ENCODE measurements at regions not wholly inside any gene's neighbourhood (a gene's known extent, or its start where the extent isn't known, plus 50 kb on each side); places are given as distances from the start of the nearest gene placed in this dataset.

GRCh38 chr16:54402873-54403272 lies 116.3 kb upstream of the IRX3 start:
- TF ChIP-seq CTCF (IDR thresholded peaks at IDR 0.05; ENCODE audit: low read depth, low read length, missing control alignments) = no peak
- no peak for DNase-seq
- Histone ChIP-seq H3K27me3 (replicated peaks) (no peaks in the 10 kb centered on the region), H3K4me3 (ENCODE audit: low read depth, low read length) (no peak overlapping the region), H3K36me3 (replicated peaks) (no peaks in the 10 kb centered on the region), H3K27ac (no peak overlapping the region)
- in situ Hi-C loops (cut with HindIII; ENCODE audit: low pct_ligation_motif_present, low sequenced_read_pairs) = no loop called here

- Histone ChIP-seq H3K27me3 (replicated peaks) (no peaks in the 10 kb centered on the region), H3K27ac (no peak overlapping the region), H3K36me3 (replicated peaks) (no peaks in the 10 kb centered on the region), H3K4me3 (ENCODE audit: low read depth, low read length) (no peak overlapping the region)
- TF ChIP-seq CTCF (IDR thresholded peaks at IDR 0.05; ENCODE audit: low read depth, low read length, missing control alignments) = no peak
- in situ Hi-C loops (cut with HindIII; ENCODE audit: low pct_ligation_motif_present, low sequenced_read_pairs) = no loop called here
- no peak for DNase-seq
Measured at GRCh38 chr16:54402270-54402669, 115.7 kb upstream of the IRX3 start.

- Histone ChIP-seq H3K4me3 (ENCODE audit: low read depth, low read length) (no peak overlapping the region), H3K36me3 (replicated peaks) (no peaks in the 10 kb centered on the region), H3K27ac (no peak overlapping the region), H3K27me3 (replicated peaks) (no peaks in the 10 kb centered on the region)
- in situ Hi-C loops (cut with HindIII; ENCODE audit: low pct_ligation_motif_present, low sequenced_read_pairs) = no loop called here
- DNase-seq = no peak
- TF ChIP-seq CTCF (IDR thresholded peaks at IDR 0.05; ENCODE audit: low read depth, low read length, missing control alignments) = no peak
Measured at GRCh38 chr16:54400261-54400660, 113.7 kb upstream of the IRX3 start.

GRCh38 chr16:54398986-54399385 lies 112.4 kb upstream of the IRX3 start:
- in situ Hi-C loops (cut with HindIII; ENCODE audit: low pct_ligation_motif_present, low sequenced_read_pairs) = no loop called here
- TF ChIP-seq CTCF (IDR thresholded peaks at IDR 0.05; ENCODE audit: low read depth, low read length, missing control alignments) = no peak
- Histone ChIP-seq H3K27ac (no peak overlapping the region), H3K27me3 (replicated peaks) (no peaks in the 10 kb centered on the region), H3K36me3 (replicated peaks) (no peaks in the 10 kb centered on the region), H3K4me3 (ENCODE audit: low read depth, low read length) (no peak overlapping the region)
- DNase-seq = no peak

GRCh38 chr16:54397838-54398237 lies 111.3 kb upstream of the IRX3 start:
- Histone ChIP-seq H3K4me3 (ENCODE audit: low read depth, low read length) (no peak overlapping the region), H3K36me3 (replicated peaks) (no peaks in the 10 kb centered on the region), H3K27me3 (replicated peaks) (no peaks in the 10 kb centered on the region), H3K27ac (no peak overlapping the region)
- DNase-seq = no peak
- no peak for TF ChIP-seq CTCF (IDR thresholded peaks at IDR 0.05; ENCODE audit: low read depth, low read length, missing control alignments)
- in situ Hi-C loops (cut with HindIII; ENCODE audit: low pct_ligation_motif_present, low sequenced_read_pairs) = no loop called here

GRCh38 chr16:54397190-54397835 lies 110.7 kb upstream of the IRX3 start:
- in situ Hi-C loops (cut with HindIII; ENCODE audit: low pct_ligation_motif_present, low sequenced_read_pairs) = no loop called here
- TF ChIP-seq CTCF (IDR thresholded peaks at IDR 0.05; ENCODE audit: low read depth, low read length, missing control alignments) = no peak
- no peak overlapping the region for H3K4me3 ChIP-seq (ENCODE audit: low read depth, low read length)
- H3K27ac ChIP-seq = no peak overlapping the region
- no peaks in the 10 kb centered on the region for H3K27me3 ChIP-seq (replicated peaks)
- H3K36me3 ChIP-seq (replicated peaks) = no peaks in the 10 kb centered on the region
- peak; percentile 12 for DNase-seq
